ENCODE measurements at regions not wholly inside any gene's neighbourhood (a gene's known extent, or its start where the extent isn't known, plus 50 kb on each side); places are given as distances from the start of the nearest gene placed in this dataset.

GRCh38 chr10:4330636-4331035, 495.4 kb upstream of the AKR1E2 start:
- Histone ChIP-seq H3K4me3 (ENCODE audit: low read depth in 1 of 3, low read length in 3 of 3) (no peak overlapping the region), H3K27ac (ENCODE audit: low read depth in 1 of 2, low read length in 2 of 2) (no peak overlapping the region), H3K27me3 (ENCODE audit: control insufficient read depth in 4 of 4, insufficient read depth in 4 of 4, low read length in 3 of 4) (no peaks in the 10 kb centered on the region), H3K36me3 (ENCODE audit: control insufficient read depth in 4 of 4, insufficient read depth in 3 of 4, low read depth in 1 of 4, low read length in 3 of 4) (no peaks in the 10 kb centered on the region), H3K9me3 (ENCODE audit: control insufficient read depth in 4 of 4, low read length in 3 of 4) (peaks cover 0 to 10% (median 4%) of the 10 kb centered on the region in 4 donors), H3K9ac (ENCODE audit: low read depth in 1 of 2, low read length in 2 of 2) (no peak overlapping the region), H3K4me1 (ENCODE audit: control insufficient read depth in 4 of 4, insufficient read depth in 4 of 4, low read length in 3 of 4) (no peaks in the 10 kb centered on the region)
- no peak for DNase-seq (ENCODE audit: low spot score)
- TF ChIP-seq FOXA1 (IDR thresholded peaks at IDR 0.05) (no peak), RAD21 (IDR thresholded peaks at IDR 0.05) (no peak), SP1 (IDR thresholded peaks at IDR 0.05) (no peak), MAX (IDR thresholded peaks at IDR 0.05) (no peak), EGR1 (IDR thresholded peaks at IDR 0.05; ENCODE audit: low read depth in 2 of 2) (no peak), YY1 (IDR thresholded peaks at IDR 0.05) (no peak), REST (IDR thresholded peaks at IDR 0.05) (no peak), TAF1 (conservative IDR thresholded peaks at IDR 0.05) (no peak)
- TF ChIP-seq, protein P1, sequence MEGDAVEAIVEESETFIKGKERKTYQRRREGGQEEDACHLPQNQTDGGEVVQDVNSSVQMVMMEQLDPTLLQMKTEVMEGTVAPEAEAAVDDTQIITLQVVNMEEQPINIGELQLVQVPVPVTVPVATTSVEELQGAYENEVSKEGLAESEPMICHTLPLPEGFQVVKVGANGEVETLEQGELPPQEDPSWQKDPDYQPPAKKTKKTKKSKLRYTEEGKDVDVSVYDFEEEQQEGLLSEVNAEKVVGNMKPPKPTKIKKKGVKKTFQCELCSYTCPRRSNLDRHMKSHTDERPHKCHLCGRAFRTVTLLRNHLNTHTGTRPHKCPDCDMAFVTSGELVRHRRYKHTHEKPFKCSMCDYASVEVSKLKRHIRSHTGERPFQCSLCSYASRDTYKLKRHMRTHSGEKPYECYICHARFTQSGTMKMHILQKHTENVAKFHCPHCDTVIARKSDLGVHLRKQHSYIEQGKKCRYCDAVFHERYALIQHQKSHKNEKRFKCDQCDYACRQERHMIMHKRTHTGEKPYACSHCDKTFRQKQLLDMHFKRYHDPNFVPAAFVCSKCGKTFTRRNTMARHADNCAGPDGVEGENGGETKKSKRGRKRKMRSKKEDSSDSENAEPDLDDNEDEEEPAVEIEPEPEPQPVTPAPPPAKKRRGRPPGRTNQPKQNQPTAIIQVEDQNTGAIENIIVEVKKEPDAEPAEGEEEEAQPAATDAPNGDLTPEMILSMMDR (IDR thresholded peaks at IDR 0.05; ENCODE audit: low read depth, low read length, missing input control), result no peak
- 88% methylated on average over 3 of the region's 3 CpGs for WGBS

DNA sequence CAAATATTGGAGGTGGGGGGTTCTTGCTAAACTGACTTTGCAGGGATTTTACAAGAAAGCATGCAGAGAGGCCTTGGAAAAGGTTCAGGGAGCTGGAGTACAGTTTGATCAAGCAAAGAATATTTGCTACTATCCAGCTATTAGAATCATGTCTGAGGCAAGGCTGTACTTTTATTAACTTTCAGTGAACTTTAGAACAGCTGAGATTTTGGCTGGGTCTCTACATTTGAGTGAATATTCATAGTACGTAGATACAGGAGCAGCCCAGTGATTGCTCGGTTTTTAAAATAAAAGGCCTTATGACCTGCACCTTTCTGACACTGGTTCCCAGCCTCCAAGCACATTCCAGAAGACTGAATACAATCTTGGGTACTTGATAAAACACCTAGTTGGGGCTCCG, 496.8 kb upstream of the AKR1E2 start:
- TF ChIP-seq, protein P2, sequence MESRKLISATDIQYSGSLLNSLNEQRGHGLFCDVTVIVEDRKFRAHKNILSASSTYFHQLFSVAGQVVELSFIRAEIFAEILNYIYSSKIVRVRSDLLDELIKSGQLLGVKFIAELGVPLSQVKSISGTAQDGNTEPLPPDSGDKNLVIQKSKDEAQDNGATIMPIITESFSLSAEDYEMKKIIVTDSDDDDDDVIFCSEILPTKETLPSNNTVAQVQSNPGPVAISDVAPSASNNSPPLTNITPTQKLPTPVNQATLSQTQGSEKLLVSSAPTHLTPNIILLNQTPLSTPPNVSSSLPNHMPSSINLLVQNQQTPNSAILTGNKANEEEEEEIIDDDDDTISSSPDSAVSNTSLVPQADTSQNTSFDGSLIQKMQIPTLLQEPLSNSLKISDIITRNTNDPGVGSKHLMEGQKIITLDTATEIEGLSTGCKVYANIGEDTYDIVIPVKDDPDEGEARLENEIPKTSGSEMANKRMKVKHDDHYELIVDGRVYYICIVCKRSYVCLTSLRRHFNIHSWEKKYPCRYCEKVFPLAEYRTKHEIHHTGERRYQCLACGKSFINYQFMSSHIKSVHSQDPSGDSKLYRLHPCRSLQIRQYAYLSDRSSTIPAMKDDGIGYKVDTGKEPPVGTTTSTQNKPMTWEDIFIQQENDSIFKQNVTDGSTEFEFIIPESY (IDR thresholded peaks at IDR 0.05), result no peak
- TF ChIP-seq NR2F2 (IDR thresholded peaks at IDR 0.05) (no peak), TAF1 (conservative IDR thresholded peaks at IDR 0.05) (no peak), EGR1 (IDR thresholded peaks at IDR 0.05; ENCODE audit: low read depth in 2 of 2) (no peak), RAD21 (IDR thresholded peaks at IDR 0.05) (no peak), FOXA2 (IDR thresholded peaks at IDR 0.05) (no peak), HNF4G (IDR thresholded peaks at IDR 0.05) (no peak), HNF4A (conservative IDR thresholded peaks at IDR 0.05) (no peak), MAX (IDR thresholded peaks at IDR 0.05) (no peak), FOXA1 (IDR thresholded peaks at IDR 0.05) (no peak), GABPA (IDR thresholded peaks at IDR 0.05 in 1 of 2, conservative IDR thresholded peaks at IDR 0.05 in 1 of 2) (no peak), SP1 (IDR thresholded peaks at IDR 0.05) (no peak), YY1 (IDR thresholded peaks at IDR 0.05) (no peak), RXRA (IDR thresholded peaks at IDR 0.05) (no peak), REST (IDR thresholded peaks at IDR 0.05) (no peak)
- TF ChIP-seq, protein P3, sequence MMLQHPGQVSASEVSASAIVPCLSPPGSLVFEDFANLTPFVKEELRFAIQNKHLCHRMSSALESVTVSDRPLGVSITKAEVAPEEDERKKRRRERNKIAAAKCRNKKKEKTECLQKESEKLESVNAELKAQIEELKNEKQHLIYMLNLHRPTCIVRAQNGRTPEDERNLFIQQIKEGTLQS (IDR thresholded peaks at IDR 0.05), result no peak
- TF ChIP-seq, protein P1 (IDR thresholded peaks at IDR 0.05; ENCODE audit: low read depth, low read length, missing input control), result no peak
- WGBS, result 86% methylated on average over 3 of the region's 3 CpGs
- H3K4me1 ChIP-seq (ENCODE audit: control insufficient read depth in 4 of 4, insufficient read depth in 4 of 4, low read length in 3 of 4), result no peaks in the 10 kb centered on the region

More for the DNA sequence above, 496.8 kb upstream of the AKR1E2 start:
- H3K4me3 ChIP-seq (ENCODE audit: low read depth in 1 of 3, low read length in 3 of 3), result no peak overlapping the region
- H3K27ac ChIP-seq (ENCODE audit: low read depth in 1 of 2, low read length in 2 of 2), result no peak overlapping the region
- DNase-seq (ENCODE audit: low spot score), result no peak
- peaks cover 0 to 10% (median 3%) of the 10 kb centered on the region in 4 donors for H3K9me3 ChIP-seq (ENCODE audit: control insufficient read depth in 4 of 4, low read length in 3 of 4)
- no peaks in the 10 kb centered on the region for H3K27me3 ChIP-seq (ENCODE audit: control insufficient read depth in 4 of 4, insufficient read depth in 4 of 4, low read length in 3 of 4)
- no peaks in the 10 kb centered on the region for H3K36me3 ChIP-seq (ENCODE audit: control insufficient read depth in 4 of 4, insufficient read depth in 3 of 4, low read depth in 1 of 4, low read length in 3 of 4)
- no peak overlapping the region for H3K9ac ChIP-seq (ENCODE audit: low read depth in 1 of 2, low read length in 2 of 2)

All from liver (tissue), 8 donors.